ENCODE measurements at regions not wholly inside any gene's neighbourhood (a gene's known extent, or its start where the extent isn't known, plus 50 kb on each side); places are given as distances from the start of the nearest gene placed in this dataset.

- no peaks in the 10 kb centered on the region for H3K36me3 Mint-ChIP-seq (ENCODE audit: unreplicated experiment)
- peaks cover 20% of the 10 kb centered on the region for H3K27me3 Mint-ChIP-seq (ENCODE audit: unreplicated experiment)
- no peak overlapping the region for H3K4me3 Mint-ChIP-seq (ENCODE audit: unreplicated experiment)
- no peak for TF ChIP-seq CTCF (IDR thresholded peaks at IDR 0.05)
- H3K4me1 Mint-ChIP-seq (ENCODE audit: unreplicated experiment) = no peaks in the 10 kb centered on the region
- H3K27ac Mint-ChIP-seq (ENCODE audit: unreplicated experiment) = no peak overlapping the region
- DNase-seq (ENCODE audit: extremely low spot score, unreplicated experiment) = no peak
- H3K9me3 Mint-ChIP-seq (ENCODE audit: unreplicated experiment) = no peaks in the 10 kb centered on the region
These were observed 265.9 kb upstream of the SLC24A2 start for GRCh38 chr9:20054734-20055133.

DNA sequence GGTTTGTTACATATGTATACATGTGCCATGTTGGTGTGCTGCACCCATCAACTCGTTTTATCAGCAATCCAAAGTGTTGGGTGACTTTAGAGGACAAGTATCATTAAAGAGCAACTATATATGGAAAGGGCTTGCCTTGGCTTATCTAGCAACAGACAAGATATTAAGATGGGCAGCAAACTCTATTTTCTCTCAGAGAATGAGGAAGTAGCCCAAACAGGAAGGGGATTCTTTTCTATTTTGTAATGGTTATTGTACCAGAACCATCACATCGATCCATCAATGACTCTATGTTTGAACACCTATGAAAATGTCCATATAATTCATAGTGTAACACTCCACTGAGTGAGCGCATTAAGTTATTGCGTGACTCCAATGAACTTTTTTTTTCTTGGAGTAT is 260.1 kb upstream of the SLC24A2 start:
- Mint-ChIP-seq H3K27me3 (ENCODE audit: unreplicated experiment) (peaks cover 5% of the 10 kb centered on the region), H3K9me3 (ENCODE audit: unreplicated experiment) (no peaks in the 10 kb centered on the region), H3K4me3 (ENCODE audit: unreplicated experiment) (no peak overlapping the region), H3K27ac (ENCODE audit: unreplicated experiment) (no peak overlapping the region), H3K4me1 (ENCODE audit: unreplicated experiment) (no peaks in the 10 kb centered on the region), H3K36me3 (ENCODE audit: unreplicated experiment) (no peaks in the 10 kb centered on the region)
- TF ChIP-seq CTCF (IDR thresholded peaks at IDR 0.05) = no peak
- DNase-seq (ENCODE audit: extremely low spot score, unreplicated experiment) = no peak

- no peak for DNase-seq (ENCODE audit: extremely low spot score, unreplicated experiment)
- H3K4me1 Mint-ChIP-seq (ENCODE audit: unreplicated experiment) = no peaks in the 10 kb centered on the region
- TF ChIP-seq CTCF (IDR thresholded peaks at IDR 0.05) = no peak
- no peak overlapping the region for H3K27ac Mint-ChIP-seq (ENCODE audit: unreplicated experiment)
- no peaks in the 10 kb centered on the region for H3K9me3 Mint-ChIP-seq (ENCODE audit: unreplicated experiment)
- H3K4me3 Mint-ChIP-seq (ENCODE audit: unreplicated experiment) = no peak overlapping the region
- no peaks in the 10 kb centered on the region for H3K36me3 Mint-ChIP-seq (ENCODE audit: unreplicated experiment)
- peaks cover 5% of the 10 kb centered on the region for H3K27me3 Mint-ChIP-seq (ENCODE audit: unreplicated experiment)
These were observed 259.6 kb upstream of the SLC24A2 start for GRCh38 chr9:20048437-20048836.

- DNase-seq (ENCODE audit: extremely low spot score, unreplicated experiment) = no peak
- H3K4me1 Mint-ChIP-seq (ENCODE audit: unreplicated experiment) = no peaks in the 10 kb centered on the region
- no peak for TF ChIP-seq CTCF (IDR thresholded peaks at IDR 0.05)
- no peak overlapping the region for H3K27ac Mint-ChIP-seq (ENCODE audit: unreplicated experiment)
- peaks cover 2% of the 10 kb centered on the region for H3K27me3 Mint-ChIP-seq (ENCODE audit: unreplicated experiment)
- H3K9me3 Mint-ChIP-seq (ENCODE audit: unreplicated experiment) = no peaks in the 10 kb centered on the region
- no peaks in the 10 kb centered on the region for H3K36me3 Mint-ChIP-seq (ENCODE audit: unreplicated experiment)
- no peak overlapping the region for H3K4me3 Mint-ChIP-seq (ENCODE audit: unreplicated experiment)
These were observed 255.8 kb upstream of the SLC24A2 start for GRCh38 chr9:20044686-20045085.

DNA sequence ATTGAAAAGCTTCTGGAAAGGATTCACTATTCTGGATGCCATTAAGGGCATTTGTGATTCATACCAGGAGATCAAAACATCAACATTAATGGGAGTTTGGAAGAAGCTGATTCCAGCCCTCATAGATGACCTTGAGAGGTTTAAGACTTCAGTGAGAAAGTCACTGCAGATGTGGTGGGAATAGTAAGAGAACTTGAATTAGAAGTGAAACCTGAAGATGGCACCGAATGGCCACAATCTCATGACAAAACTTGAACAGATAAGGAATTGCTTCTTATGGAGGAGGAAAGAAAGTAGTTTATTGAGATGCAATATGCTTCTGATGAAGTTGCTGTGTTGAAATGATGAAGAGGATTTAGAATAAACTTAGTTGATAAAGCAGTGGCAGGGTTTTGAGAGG is 254.6 kb upstream of the SLC24A2 start:
- Mint-ChIP-seq H3K36me3 (ENCODE audit: unreplicated experiment) (no peaks in the 10 kb centered on the region), H3K9me3 (ENCODE audit: unreplicated experiment) (no peaks in the 10 kb centered on the region), H3K27ac (ENCODE audit: unreplicated experiment) (no peak overlapping the region), H3K4me1 (ENCODE audit: unreplicated experiment) (no peaks in the 10 kb centered on the region), H3K27me3 (ENCODE audit: unreplicated experiment) (peaks cover 2% of the 10 kb centered on the region), H3K4me3 (ENCODE audit: unreplicated experiment) (no peak overlapping the region)
- DNase-seq (ENCODE audit: extremely low spot score, unreplicated experiment) = no peak
- no peak for TF ChIP-seq CTCF (IDR thresholded peaks at IDR 0.05)
